ENCODE measurements at regions not wholly inside any gene's neighbourhood (a gene's known extent, or its start where the extent isn't known, plus 50 kb on each side); places are given as distances from the start of the nearest gene placed in this dataset.

DNA sequence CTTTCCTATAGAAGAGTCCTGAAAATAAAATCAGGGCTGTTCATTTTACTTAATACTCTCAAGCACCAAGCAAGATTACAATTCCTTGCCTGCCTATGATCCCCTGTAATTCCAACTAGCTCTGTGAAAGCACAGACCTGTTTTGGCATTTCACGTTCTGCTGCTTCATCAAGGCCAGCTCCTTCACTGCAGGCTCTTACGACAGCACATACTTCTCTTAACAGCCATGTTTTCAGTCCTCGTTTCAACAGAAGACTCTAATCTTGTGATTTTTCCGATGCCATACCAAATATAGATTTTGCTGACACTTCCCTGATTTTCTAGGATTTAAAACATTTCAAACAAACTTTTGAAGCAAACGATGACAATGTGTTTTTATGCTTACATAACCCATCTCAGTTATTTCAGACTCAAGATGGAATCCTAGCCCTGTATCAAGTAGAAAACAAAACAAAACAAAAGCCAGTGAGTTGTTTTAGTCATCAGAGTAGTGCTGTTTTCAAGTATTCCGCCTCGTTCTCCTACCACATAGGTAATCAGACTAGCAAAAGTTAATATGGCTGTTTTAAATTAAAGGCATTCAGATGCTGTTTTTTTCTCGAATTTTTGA lies 616.5 kb upstream of the CITED2 start:
- no peak for DNase-seq (ENCODE audit: low read depth)

DNA sequence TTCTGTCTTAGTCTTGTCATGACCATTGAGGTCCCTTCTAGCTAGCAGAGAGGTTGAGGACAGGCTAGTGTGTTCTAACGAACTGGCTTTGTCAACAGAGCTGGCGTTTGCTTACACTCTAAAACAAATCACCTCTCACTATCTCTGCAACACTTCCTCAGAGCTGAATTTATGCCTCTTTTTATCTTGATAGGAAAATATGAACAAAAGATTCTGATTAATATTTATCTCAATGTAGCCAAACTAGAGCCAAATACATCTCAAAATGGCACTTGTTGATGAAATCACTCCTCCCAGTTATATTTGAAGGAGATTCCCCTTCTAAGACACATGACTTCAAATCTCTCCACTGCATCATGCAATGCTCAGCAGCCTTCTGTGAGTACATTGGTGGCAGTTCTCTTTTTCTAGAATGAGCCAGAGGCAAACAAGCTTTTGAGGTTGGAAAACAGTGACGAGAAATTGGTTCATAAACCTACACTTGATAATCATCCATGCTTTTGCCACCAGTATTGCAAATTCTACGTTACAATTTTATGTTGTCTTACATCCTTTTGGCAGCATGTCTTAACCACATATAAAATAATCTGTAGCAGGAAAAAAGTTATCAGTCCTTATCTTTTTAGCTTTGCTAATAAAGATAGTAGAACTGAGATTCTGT lies 615.7 kb upstream of the CITED2 start:
- DNase-seq (ENCODE audit: low read depth): no peak

GRCh38 chr6:139988685-139989084 lies 614.2 kb upstream of the CITED2 start:
- DNase-seq (ENCODE audit: low read depth): no peak

DNA sequence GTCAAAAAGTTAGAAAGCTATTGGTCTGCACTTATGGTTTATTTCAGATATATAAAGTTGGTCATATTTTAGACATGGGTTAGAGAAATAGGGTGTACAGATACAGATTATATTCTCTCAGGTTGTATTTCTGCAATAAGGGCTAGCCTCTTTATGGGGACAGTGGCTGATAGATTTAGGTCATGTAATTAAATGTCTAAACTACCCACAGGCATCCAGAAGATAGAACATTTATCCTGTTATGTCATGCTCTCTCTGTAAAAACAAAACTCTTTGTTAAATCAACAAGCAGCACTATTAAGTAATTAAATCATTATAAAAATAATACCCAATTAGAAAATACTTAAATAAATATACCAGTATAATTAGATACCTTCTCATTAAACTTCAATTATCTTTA lies 612.6 kb upstream of the CITED2 start:
- DNase-seq (ENCODE audit: low read depth): no peak

DNA sequence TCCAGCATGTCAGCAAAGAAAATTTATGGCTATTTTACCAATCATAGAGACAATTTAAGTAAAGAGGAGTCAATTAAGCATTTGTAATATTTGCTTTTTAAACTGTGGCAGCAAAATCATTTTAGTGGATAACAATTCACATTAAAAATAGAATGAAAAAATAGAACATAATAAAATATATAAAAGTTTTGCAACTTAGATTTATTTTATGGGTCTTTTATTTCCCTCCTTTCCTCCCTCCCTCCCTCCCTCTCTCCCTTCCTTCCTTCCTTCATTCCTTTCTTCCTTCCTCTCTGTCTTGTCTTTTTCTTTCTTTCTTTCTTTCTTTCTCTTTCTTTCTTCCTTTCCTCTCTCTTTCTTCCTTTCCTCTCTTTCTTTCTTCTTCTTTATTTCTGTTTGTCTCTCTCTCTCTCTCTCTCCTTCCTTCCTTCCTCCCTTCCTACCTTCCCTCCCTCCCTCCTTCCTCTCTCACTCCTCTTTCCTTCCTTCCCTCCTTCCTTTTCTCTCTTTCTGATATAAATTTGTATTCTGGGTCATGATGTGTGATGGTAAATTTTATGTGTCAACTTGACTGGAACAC lies 610.9 kb upstream of the CITED2 start:
- no peak for DNase-seq (ENCODE audit: low read depth)

GRCh38 chr6:139984317-139984716 lies 609.9 kb upstream of the CITED2 start:
- no peak for DNase-seq (ENCODE audit: low read depth)

GRCh38 chr6:139983555-139984276 lies 609.3 kb upstream of the CITED2 start:
- DNase-seq (ENCODE audit: low read depth): peak; percentile 70

DNA sequence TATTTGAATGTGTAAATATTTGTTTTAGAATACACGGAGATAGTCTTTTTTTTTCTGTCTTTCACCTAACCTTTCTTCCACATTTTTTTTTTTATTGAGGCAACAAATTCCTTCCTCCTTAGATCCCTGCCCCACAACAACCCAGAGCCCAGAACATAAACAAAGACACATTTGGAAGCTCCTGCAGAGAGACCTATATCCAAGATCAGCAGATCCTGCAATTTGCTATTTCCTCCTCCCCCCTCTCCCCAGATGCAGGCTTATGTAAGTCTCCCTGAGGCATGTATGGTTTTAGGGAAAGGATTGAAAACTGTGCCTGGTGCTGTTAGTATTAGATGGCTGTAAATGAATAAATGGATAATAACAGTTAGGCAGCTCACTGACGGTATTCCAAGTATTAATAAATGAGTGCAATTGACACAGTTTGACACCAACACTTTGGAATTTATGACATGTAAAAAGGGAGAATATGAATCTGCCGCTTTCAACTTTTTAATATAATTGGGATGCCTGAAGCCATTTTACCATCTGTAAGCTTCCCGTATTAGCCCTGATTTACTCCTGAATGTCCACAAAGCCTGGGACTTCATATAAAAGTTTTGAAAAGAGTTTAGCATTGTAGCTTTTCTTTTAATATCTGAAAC lies 608.3 kb upstream of the CITED2 start:
- peak; percentile 76 for DNase-seq (ENCODE audit: low read depth)

DNA sequence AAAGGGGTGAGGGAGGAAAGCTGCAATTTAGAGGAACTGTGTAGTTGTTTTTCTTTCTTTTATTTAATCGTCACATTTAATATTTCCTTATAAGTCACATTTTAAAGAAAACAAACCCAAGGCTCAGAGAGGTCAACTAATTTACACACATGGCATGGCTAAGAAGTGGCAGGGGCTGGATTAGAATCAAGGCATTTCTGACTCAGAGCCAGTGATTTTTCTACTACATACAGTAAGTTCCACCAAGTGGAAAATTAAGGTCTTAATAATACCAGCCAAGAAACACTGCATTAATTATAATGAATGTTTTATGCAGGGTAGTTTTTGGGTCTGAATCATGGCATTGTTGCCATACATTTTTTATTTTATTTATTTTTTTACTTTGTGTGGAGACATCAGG lies 607.7 kb upstream of the CITED2 start:
- no peak for DNase-seq (ENCODE audit: low read depth)

DNA sequence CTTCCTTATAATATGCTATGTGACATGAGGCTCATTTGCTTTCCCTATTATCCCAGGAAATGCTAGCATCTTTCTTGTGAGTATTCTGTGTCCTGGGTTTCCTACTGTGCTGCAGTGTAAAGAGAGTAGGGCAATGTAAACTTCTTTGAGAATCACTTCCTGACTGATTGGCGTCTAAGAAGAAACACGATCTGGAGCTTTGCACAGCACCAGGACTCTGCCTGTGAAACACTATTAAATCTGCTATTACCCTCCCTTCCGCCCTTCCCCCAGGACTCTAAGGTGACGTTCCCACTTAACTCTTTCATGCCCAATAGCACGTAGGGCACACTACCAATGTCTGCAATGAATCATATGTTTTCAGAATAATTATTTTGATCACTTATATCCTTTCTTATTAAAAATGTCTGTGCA lies 607.3 kb upstream of the CITED2 start:
- no peak for DNase-seq (ENCODE audit: low read depth)

DNA sequence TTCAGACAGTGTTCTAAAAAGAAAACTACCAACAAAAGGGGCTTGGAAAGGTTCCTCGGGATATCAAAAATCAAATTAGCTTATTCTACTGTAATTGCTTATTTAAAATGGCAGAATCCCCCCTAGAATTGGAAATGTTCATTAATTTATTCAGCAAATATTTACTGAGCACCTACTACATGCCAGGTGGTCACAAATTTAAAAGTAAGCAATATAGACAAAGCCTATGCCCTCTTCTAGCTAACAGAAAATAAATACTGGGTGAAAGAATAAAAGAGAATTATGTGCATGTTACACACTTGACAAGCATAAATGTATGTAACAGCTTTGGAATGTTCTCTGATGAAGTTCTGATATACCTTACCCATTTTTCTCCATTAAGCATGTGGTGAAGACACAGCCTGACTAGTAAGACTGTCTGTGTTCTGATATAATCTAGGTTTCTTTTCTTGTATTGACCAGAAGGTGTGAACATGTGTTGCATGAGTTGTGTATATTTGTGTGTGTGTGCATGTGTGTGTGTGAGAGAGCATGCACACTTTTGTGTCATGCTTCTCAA lies 606.7 kb upstream of the CITED2 start:
- DNase-seq (ENCODE audit: low read depth): no peak

DNA sequence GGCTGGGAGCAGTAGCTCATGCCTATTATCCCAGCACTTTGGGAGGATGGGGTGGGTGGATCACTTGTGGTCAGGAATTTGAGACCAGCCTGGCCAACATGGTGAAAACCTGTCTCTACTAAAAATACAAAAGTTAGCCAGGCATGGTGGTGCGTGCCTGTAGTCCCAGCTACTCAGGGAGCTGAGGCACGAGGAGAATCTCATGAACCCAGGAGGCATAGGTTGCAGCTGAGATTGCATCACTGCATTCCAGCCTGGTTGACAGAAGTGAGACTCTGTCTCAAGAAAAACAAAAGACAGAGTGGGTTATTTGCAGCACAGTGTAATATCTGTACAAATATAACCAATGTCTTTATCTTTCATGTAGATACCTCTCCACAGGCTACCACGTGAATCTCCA lies 606.2 kb upstream of the CITED2 start:
- peak; percentile 57 for DNase-seq (ENCODE audit: low read depth)

- DNase-seq (ENCODE audit: low read depth): no peak
Measured at GRCh38 chr6:139979021-139979725, 604.7 kb upstream of the CITED2 start.

DNA sequence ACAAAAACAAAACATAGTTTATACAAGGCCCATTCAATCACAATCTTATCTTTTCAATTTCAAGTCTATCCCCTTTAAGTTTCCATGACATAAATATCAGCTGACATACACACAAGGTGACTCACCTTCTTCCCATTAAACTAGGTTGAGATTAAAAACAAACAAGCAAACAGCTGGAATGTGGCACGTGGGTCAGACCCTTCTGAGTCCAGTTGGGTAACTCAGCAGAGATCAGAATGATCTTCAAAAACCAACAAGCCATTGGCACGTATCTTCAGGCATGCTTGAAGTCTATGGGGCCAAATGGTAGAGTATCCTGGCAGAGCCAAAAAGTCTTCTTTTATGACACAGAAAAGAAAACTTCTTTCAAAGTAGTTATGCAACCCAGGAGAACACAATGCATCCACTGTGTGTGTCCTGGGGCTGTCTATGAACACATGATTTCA lies 603.5 kb upstream of the CITED2 start:
- DNase-seq (ENCODE audit: low read depth): peak; percentile 68

GRCh38 chr6:139973669-139974344 lies 599.4 kb upstream of the CITED2 start:
- DNase-seq (ENCODE audit: low read depth): peak; percentile 33

DNA sequence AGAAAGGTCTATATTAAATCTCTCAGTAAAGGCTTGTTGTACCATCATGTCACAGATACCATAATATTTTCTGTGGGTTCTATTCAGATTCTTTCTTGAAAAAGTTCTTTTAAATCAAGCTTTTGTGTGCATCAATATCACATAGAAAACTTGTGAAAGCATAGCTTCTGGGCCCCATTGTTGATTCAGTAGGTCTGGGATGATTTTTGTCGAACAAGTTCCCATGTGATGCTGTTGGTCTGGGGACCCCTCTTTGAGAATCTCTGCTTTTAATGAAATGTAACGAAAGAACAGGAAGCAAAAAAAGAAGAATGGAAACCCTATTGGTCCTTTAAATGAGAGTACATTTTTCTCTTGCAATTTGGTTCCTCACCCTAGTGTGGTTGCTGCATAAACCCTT lies 597.7 kb upstream of the CITED2 start:
- no peak for DNase-seq (ENCODE audit: low read depth)

DNA sequence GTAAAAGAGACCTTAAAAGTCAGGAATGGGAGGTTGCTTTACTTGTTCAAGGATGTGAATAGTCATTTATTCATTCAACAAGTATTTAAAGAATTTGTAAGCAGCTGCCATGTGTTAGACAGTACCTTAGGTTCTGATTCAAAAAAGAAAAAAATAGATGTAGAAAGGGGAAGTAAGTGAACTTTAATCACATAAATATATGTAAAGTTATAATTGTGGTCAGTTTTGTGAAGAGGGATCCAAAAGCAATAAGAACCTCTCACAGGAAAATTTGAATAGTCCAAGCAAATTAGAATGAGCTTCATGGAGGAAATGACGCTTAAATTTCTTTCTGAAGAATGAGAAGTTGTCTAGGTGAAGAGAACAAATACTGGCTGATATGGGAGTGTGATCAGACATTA lies 596.1 kb upstream of the CITED2 start:
- peak; percentile 35 for DNase-seq (ENCODE audit: low read depth)

DNA sequence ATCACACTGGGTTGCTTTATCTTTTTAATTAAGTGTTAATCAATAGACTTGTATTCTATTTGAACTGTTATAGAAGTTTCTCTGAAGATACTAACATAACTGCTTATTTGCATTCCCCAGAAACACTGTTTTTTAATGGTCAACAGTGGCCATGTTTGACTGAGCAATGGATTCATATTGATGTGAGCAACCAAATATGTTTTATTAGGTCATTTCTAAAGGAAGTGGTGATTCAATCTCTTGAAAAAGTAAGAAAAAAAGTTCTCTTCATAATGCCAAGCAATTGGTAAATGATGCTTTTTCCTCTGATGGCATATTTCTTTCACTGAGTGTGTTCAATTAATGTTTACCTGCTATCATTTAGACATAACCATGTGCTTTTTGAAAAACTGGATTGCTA lies 593.0 kb upstream of the CITED2 start:
- no peak for DNase-seq (ENCODE audit: low read depth)

- DNase-seq (ENCODE audit: low read depth): no peak
Measured at GRCh38 chr6:139965393-139965792, 590.9 kb upstream of the CITED2 start.

- DNase-seq (ENCODE audit: low read depth): no peak
Measured at GRCh38 chr6:139964737-139965136, 590.3 kb upstream of the CITED2 start.
